Stomach (tissue), 8 donors: ENCODE measurements at regions not wholly inside any gene's neighbourhood (a gene's known extent, or its start where the extent isn't known, plus 50 kb on each side); places are given as distances from the start of the nearest gene placed in this dataset.

ENCODE experiments used
- DNase-seq, 2 donors: peaks; one replicate each; pipeline versions ENCODE4 v3.0.0 to v3.0.0-alpha.2; 2013 to 2019
- H3K27ac ChIP-seq, 5 donors: fragments of 200-600 bp in 4 of 5; sonication (generic) in 4 of 5; one replicate each; pipeline ENCODE4 v1.5.1; 2013 to 2019; ENCODE audit warnings: mild to moderate bottlenecking in 1 of 5, moderate library complexity in 1 of 5
- H3K27me3 ChIP-seq, 3 donors: fragments of 200-600 bp; sonication (generic); one replicate each; pipeline ENCODE4 v1.5.1; 2017 to 2019; ENCODE audit warnings: mixed run types in 1 of 3
- H3K36me3 ChIP-seq, 4 donors: fragments of 200-600 bp; sonication (generic); 1 replicate in 3 of 4; 2 replicates in 1 of 4; pipeline ENCODE4 v1.5.1; 2016 to 2019
- H3K4me1 ChIP-seq, 4 donors: fragments of 200-600 bp; sonication (generic); one replicate each; pipeline ENCODE4 v1.5.1; 2016 to 2019
- H3K4me3 ChIP-seq, 4 donors: fragments of 200-600 bp; sonication (generic) in 3 of 4; one replicate each; pipeline ENCODE4 v1.5.1; 2016 to 2019; ENCODE audit warnings: mild to moderate bottlenecking in 1 of 4
- H3K9me3 ChIP-seq, 4 donors: fragments of 200-600 bp; sonication (generic); one replicate each; pipeline ENCODE4 v1.5.1; 2016 to 2019
- EP300 ChIP-seq: sonication (generic); formaldehyde crosslinking; IDR thresholded peaks from one replicate; pipeline ENCODE4 v1.6.1; 2017; ENCODE audit warnings: antibody characterized with exemption
- POLR2A ChIP-seq, 4 donors: fragments of 450-650 bp; IDR thresholded peaks; one replicate each; pipeline ENCODE4 v1.6.1; 2016; ENCODE audit warnings: antibody characterized with exemption in 4 of 4, control low read depth in 2 of 4, mild to moderate bottlenecking in 1 of 4, moderate library complexity in 1 of 4
- POLR2AphosphoS5 ChIP-seq, 3 donors: sonication (generic); formaldehyde crosslinking; IDR thresholded peaks; one replicate each; pipeline ENCODE4 v1.6.1; 2016; ENCODE audit warnings: antibody characterized with exemption in 3 of 3
- WGBS, 5 donors: extraction: QIAGEN DNeasy Blood & Tissue Kit in 3 of 5; methylation state at CpG; one replicate each; pipeline versions ENCODE4 v1.1.5 to v1.1.7; 2013 to 2018; 5-methylcytosine and 5-hydroxymethylcytosine counted together
- intact Hi-C: fragments of 100-400 bp; cut with DNase I; formaldehyde crosslinking; loops from one replicate; pipeline ENCODE4 v1.15.1; 2023; ENCODE audit warnings: low total_unique reads
- TF ChIP-seq, protein P1 (sequence below), 7 experiments: fragments of 450-650 bp in 4 of 7; fragments of 200-600 bp in 3 of 7; sonication (generic) in 3 of 7; IDR thresholded peaks; one replicate each; pipeline ENCODE4 v1.5.1; 2016 to 2019; ENCODE audit warnings: antibody characterized with exemption in 7 of 7, control low read depth in 2 of 7, mild to moderate bottlenecking in 1 of 7
- donor health status: healthy with polysubstance abuse.
- donor health status: Bipolar disorder and iron deficiency.
- donor health status: healthy.

DNA sequence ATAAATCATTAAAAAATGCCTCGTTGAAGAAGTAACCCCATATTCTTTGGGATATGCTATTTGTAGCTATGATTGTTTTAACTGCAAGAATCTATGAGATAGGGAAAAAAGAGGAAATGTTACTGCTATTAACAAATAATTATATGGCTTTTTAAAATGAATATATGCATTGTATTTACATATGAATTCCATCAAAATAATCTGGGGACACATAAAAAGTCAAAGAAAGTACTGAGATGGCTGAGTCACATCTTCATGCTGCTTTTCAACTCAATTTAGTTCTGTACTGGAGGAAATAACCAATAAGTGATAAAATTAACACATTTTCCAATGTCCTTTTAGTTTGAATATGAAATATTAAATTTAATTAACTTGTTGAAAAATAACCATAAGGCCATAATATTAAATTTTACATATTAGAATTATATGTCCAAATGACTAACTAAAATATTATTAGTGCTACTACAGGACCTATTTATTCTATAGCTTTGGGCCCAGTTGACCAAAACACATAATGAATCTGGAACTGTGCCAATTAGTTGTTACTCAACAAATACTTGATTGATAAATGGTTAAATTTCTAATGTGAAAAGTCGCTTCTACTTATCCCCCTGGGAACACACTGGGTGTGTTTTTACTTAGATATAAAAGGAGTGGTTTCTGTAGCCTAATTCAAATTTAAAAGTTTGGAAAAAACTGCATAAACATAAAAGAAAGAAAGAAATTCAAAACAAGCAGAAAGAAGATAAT is 214.6 kb upstream of the PFKP start:
- intact Hi-C loops: no loop called here
- Histone ChIP-seq H3K4me1 (no peaks in the 10 kb centered on the region), H3K9me3 (peaks cover 0 to 1% (median under 1%) of the 10 kb centered on the region in 4 donors), H3K27me3 (no peaks in the 10 kb centered on the region), H3K4me3 (no peak overlapping the region), H3K36me3 (no peaks in the 10 kb centered on the region), H3K27ac (no peak overlapping the region)
- no peak for DNase-seq
- TF ChIP-seq, protein P1, sequence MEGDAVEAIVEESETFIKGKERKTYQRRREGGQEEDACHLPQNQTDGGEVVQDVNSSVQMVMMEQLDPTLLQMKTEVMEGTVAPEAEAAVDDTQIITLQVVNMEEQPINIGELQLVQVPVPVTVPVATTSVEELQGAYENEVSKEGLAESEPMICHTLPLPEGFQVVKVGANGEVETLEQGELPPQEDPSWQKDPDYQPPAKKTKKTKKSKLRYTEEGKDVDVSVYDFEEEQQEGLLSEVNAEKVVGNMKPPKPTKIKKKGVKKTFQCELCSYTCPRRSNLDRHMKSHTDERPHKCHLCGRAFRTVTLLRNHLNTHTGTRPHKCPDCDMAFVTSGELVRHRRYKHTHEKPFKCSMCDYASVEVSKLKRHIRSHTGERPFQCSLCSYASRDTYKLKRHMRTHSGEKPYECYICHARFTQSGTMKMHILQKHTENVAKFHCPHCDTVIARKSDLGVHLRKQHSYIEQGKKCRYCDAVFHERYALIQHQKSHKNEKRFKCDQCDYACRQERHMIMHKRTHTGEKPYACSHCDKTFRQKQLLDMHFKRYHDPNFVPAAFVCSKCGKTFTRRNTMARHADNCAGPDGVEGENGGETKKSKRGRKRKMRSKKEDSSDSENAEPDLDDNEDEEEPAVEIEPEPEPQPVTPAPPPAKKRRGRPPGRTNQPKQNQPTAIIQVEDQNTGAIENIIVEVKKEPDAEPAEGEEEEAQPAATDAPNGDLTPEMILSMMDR (IDR thresholded peaks at IDR 0.05): no peak
- no peak for TF ChIP-seq POLR2AphosphoS5 (IDR thresholded peaks at IDR 0.05)
- TF ChIP-seq POLR2A (IDR thresholded peaks at IDR 0.05): no peak
- no peak for TF ChIP-seq EP300
- 24 to 44% (median 26%) methylated on average over 2 of the region's 2 CpGs for WGBS, 5 donors

DNA sequence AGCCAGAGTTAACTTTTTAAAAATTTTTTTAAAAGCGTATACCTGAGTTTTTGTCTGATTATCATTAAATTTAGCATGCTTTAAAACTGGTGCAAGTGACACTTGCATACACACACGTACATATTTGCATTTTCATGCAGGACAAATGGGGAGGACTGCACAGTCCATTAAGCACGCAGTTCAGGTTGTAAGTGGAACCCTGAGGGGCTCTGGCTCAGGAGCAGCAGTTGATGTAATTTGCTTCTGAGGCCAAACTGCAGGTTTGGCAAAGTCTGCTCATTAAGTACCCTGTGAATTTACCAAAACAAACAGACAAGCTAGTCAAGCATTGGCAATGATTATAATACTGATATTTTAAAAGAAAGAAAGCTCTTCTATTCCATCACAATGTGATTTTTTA is 215.8 kb upstream of the PFKP start:
- Histone ChIP-seq H3K9me3 (no peaks in the 10 kb centered on the region), H3K4me3 (no peak overlapping the region), H3K27me3 (no peaks in the 10 kb centered on the region), H3K27ac (no peak overlapping the region), H3K4me1 (no peaks in the 10 kb centered on the region), H3K36me3 (no peaks in the 10 kb centered on the region)
- TF ChIP-seq POLR2A (IDR thresholded peaks at IDR 0.05) (no peak), POLR2AphosphoS5 (IDR thresholded peaks at IDR 0.05) (no peak), EP300 (no peak)
- TF ChIP-seq, protein P1 (IDR thresholded peaks at IDR 0.05): no peak
- intact Hi-C loops: no loop called here
- WGBS, 5 donors: 54 to 68% (median 64%) methylated on average over 3 of the region's 3 CpGs
- DNase-seq: no peak

DNA sequence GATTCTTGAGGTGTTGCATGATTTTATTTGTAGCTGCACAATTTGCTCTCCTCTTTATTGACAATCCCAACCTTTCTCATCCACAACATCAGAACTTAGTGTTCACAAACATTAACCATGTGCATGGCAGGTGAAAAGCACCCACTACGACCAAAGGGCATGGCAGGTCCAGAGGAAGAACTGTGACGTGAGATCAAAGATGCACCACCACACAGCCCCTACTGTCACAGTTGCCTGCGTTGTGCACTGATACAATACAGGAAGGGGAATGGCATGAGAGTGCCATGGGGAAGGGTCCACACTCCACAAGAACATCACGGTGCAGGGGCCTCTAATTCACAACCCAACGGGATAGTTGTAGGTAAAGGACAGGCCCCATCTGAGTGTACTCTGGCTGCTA is 217.1 kb upstream of the PFKP start:
- H3K4me3 ChIP-seq: no peak overlapping the region
- DNase-seq: no peak
- no peaks in the 10 kb centered on the region for H3K36me3 ChIP-seq
- intact Hi-C loops: no loop called here
- H3K27me3 ChIP-seq: no peaks in the 10 kb centered on the region
- no peaks in the 10 kb centered on the region for H3K4me1 ChIP-seq
- WGBS, 5 donors: 92 to 96% (median 94%) methylated on average over 5 of the region's 5 CpGs
- H3K9me3 ChIP-seq: no peaks in the 10 kb centered on the region
- H3K27ac ChIP-seq: no peak overlapping the region
- TF ChIP-seq POLR2AphosphoS5 (IDR thresholded peaks at IDR 0.05) (no peak), POLR2A (IDR thresholded peaks at IDR 0.05) (no peak), EP300 (no peak)
- TF ChIP-seq, protein P1 (IDR thresholded peaks at IDR 0.05): no peak

DNA sequence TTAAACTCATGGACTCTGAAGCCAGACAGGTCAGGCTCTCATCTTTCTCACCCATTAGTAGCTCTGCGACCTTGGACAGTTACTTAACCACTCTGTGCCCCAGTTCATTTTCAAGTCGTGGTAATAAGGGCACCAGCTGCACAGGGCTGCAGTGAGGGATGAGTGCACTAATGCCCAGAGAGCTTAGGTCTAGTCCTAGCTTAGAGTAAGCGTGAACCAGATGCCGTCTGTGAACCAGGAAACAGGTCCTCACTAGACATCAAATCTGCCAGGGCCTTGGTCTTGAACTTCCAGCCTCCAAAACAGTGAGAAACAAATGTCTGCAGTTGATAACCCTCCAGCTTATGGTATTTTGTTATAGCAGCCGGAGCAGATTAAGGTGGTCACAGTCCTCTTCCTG is 222.4 kb upstream of the PFKP start:
- H3K36me3 ChIP-seq: no peaks in the 10 kb centered on the region
- H3K27me3 ChIP-seq: no peaks in the 10 kb centered on the region
- H3K4me1 ChIP-seq: no peaks in the 10 kb centered on the region
- 76 to 82% (median 80%) methylated on average over 5 of the region's 5 CpGs for WGBS, 5 donors
- no peak for DNase-seq
- H3K27ac ChIP-seq: no peak overlapping the region
- TF ChIP-seq EP300: no peak
- TF ChIP-seq, protein P1 (IDR thresholded peaks at IDR 0.05): no peak
- TF ChIP-seq POLR2A (IDR thresholded peaks at IDR 0.05): no peak
- TF ChIP-seq POLR2AphosphoS5 (IDR thresholded peaks at IDR 0.05): no peak
- H3K9me3 ChIP-seq: no peaks in the 10 kb centered on the region
- intact Hi-C loops: no loop called here
- no peak overlapping the region for H3K4me3 ChIP-seq
